ENCODE measurements at regions not wholly inside any gene's neighbourhood (a gene's known extent, or its start where the extent isn't known, plus 50 kb on each side); places are given as distances from the start of the nearest gene placed in this dataset.

DNA sequence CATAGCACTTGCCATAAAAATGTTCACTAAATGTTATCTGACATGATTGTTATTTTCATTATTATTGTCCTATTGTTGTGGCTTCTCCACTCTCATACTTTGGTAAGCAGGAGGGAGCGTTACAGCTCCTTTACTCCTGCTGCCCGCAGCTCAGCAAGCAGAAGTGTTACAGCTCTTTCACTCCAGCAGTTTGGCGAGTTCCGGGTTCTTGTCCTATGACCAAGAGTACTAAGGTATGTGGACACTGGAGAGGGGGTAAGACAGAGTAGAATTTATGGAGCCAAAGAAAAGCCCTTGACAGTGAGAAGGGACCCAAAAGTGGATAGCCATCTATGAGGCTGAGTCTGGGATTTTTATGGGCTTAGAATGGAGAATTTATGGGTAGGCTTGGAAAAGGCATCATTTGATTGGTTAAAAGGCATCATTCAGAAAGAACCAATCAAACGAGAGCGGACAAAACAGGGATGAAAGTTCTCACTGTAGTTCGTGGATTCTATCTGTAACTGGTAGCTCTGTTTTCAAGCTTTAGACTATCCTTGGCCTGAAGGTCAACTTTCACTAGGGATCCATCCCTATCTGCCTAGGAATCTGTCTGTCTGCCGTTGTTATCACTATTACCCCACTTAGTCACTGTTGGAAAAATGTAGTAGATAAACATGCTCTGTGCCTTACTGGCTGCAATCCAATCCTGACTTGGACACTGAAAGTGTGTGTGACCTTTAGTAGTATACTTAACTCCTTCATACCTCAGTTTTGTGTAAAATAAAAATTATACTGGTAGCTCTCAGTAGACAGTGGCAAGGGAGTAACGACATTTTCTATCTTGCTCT lies 545.6 kb upstream of the LCORL start:
- no peak for DNase-seq (ENCODE audit: low read depth)

DNA sequence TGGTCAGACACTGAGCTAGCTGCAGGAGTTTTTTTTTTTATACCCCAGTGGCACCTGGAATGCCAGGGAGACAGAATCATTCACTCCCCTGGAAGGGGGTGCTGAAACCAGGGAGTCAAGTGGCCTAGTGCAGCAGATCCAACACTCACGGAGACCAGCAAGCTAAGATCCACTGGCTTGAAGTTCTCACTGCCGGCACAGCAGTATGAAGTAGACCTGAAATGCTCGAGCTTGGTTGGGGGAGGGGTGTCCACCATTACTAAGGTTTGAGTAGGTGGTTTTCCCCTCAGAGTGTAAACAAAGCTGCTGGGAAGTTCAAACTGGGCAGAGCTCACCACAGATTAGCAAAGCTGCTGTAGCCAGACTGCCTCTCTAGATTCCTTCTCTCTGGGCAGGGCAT lies 537.9 kb upstream of the LCORL start:
- DNase-seq (ENCODE audit: low read depth), result no peak

DNA sequence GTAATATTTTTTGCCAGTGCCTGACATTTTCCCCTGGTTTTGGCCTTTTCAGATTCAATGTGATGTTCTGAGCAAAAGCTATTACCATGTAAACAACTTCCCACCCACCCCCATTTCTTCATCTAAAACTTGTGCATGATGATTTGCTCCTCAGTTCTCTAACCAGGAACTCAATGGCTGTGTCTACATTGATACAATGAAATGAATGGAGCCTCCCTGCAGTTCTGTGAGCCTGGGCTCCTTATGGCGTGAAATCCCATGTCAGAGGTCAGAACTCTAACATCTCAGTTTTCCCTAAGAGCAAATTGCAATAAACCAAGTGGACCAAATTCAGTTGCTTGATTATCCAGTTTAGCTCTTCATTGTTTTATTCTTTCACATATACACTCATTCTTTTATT lies 534.8 kb upstream of the LCORL start:
- DNase-seq (ENCODE audit: low read depth), result no peak

DNA sequence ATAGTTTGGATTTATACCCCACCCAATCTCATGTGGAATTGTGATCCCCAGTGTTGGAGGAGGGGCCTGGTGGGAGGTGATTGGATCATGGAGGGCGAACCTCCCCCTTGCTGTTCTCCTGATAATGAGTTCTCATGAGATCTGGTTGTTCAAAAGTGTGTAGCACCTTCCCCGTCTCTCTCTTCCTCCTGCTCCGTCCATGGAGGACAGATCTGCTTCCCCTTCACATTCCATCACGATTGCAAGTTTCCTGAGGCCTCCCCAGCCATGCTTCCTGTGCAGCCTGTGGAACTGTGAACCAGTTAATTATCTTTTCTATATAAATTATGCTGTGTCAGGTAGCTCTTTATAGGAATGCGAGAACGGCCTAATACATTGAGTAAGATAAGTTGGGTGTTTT lies 518.8 kb upstream of the LCORL start:
- no peak for DNase-seq (ENCODE audit: low read depth)

DNA sequence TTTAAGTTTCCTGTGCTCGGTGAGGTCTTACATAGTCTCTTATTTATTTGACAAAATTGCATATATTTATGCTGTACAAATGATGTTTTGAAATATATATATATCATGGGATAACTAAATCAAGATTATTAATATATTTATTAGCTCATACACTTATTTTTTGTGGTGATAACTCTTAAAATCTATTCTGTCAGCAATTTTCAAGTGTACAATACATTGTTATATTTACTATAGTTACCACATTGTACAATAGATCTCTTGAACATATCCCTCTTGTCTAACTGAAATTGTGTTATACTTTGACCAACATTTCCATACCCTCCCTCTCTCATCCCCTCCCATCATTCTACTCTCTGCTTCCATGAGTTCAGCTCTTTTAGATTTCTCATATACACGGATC lies 516.6 kb upstream of the LCORL start:
- DNase-seq (ENCODE audit: low read depth), result no peak

DNA sequence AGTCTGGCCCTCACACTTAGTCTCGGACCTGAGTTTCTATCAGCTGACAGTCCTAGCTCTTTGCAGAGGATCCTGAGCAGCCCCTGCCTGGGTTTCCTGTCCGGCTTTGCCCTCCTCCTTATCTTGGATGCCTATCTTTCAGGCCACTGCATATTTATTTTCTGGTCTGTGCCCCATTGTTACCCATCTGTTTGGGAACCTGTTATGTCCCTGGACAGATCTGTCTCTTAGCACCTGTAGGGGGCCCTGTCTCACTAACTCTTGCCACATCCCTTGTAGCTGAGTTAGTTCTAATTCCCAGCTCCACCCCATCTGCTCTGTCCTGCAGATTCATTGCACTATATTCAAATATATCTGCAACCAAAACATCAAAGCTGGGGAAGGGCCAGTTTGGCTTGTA lies 514.9 kb upstream of the LCORL start:
- no peak for DNase-seq (ENCODE audit: low read depth)

DNA sequence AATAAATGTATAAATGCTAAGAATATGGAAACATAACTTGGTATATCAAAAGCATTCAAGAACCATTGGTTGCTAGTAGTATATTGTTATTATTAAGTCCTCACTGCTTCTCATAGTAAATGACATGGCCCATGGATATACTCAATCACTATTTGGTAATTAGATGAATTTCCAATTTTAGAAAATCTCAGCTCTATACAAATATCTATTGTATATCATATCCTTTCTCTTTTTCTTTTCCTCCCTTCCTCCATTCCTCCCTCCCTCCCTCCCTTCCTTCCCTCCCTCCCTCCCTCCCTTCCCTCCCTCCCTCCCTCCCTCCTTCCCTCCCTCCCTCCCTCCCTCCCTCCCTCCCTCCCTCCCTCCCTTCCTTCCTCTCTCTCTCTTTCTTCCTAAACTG lies 514.4 kb upstream of the LCORL start:
- DNase-seq (ENCODE audit: low read depth), result no peak

DNA sequence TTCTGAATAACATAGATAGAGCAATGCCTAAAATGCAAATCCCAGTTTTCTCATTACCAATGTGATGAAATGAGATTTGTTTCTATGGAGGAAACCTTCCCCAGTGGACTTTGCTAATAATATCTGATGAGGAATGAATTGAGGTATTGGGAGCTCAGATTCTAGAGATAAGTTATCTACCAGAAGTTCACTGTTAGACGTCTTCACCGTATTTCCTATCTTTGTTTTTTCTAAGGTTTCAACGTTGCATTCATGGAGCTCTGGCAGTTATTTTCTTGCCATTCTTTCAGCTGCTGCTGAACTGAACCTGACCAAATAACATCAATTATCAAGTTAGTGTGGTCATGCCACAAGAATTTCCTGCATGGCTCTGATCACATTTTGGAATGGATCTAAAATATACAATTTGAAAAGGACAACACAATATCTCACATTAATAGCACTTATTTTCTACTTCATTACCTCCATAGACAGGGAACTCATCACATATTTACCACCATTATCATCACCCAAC lies 511.8 kb upstream of the LCORL start:
- DNase-seq (ENCODE audit: low read depth), result no peak

DNA sequence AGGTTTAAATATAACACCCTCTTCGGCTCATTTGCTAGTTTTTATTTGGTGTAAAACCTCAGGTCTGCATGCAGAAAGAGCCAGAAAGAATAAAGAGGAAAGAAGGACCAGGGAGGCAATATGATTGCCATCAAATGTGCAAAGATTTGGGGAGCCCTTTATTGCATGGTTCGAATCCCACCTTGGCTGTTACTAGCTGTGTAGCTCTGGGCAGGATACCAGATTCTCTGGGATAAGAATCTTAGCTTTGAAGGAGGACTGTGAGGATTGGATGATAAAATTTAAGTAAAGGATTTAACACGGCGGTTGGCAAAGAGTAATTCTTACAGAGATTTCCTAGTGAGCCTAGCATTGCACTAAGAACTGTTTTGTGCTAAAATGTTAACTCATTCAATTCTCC lies 510.2 kb upstream of the LCORL start:
- no peak for DNase-seq (ENCODE audit: low read depth)

DNA sequence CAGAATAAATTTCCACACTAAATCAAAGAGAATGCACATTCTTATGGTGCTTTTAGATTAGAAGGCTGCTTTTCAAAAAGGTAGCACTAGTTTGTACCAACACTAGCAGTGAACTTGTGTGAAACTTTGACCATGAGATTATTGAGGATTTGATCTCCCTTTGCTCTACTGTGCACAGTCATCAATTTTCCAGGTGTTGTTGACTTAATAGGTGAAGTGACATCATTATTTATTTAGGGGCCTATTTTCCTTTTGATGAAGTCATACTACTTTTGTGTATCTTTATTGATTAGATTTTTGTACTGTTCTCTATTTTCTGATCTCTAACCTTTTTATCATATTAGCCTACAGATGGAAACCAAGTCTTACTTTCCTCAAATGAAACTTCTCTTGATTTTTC lies 507.9 kb upstream of the LCORL start:
- no peak for DNase-seq (ENCODE audit: low read depth)

DNA sequence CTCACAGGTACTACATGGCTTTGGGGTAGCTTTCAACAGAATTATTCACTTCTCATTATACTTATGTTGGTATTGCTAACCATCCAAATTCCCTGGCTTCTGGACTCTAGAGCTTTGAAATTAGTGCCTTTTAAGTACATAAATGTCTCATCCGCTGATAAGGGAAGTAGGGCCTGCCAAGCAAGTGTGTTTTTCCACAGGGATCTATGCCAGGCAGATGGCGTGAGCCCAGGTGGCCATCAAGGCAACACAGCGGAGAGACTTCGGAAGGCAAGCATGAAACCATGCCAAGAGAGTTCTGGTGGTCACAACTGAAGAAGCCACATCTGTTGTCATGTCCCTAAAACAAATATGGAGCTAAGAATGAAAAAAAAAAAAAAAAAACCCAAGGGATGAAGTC lies 503.1 kb upstream of the LCORL start:
- DNase-seq (ENCODE audit: low read depth), result no peak

DNA sequence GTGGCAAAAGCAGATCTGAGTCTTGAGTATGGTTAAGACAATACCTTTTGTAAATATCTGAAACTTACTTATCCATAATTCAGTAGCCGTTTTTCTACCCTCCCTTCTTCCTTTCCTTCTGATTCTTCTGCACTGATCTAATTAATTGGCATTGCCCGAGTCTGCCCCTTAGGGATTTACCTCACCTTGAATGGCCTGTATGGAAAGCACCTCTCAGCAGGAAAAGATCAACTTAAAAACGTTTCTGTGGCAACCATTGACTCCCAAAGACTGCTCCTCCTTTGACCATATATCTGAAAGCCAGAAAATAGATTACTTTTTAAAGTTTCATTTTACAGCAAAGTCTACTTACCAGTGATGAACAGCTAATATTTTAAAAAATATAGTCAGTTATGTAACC lies 496.5 kb upstream of the LCORL start:
- DNase-seq (ENCODE audit: low read depth), result no peak

DNA sequence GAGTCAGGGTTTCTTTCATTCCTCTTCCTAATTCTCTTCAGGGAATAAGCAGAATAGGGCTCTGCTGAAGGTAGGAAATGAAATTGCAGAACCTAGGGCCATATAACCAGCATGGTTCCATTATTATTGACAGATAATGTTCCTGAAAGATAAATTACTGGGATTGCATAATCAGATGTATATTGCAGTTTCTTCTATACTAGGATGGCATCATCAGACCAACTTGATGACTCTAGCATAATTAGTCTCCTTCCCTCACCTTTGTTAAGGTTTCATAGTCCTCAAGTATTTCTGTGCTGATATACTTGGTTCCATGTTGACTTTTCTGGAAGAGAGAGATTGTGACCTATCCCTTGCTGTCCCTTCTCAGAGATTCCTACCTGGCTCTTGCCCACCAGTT lies 492.3 kb upstream of the LCORL start:
- DNase-seq (ENCODE audit: low read depth), result no peak

DNA sequence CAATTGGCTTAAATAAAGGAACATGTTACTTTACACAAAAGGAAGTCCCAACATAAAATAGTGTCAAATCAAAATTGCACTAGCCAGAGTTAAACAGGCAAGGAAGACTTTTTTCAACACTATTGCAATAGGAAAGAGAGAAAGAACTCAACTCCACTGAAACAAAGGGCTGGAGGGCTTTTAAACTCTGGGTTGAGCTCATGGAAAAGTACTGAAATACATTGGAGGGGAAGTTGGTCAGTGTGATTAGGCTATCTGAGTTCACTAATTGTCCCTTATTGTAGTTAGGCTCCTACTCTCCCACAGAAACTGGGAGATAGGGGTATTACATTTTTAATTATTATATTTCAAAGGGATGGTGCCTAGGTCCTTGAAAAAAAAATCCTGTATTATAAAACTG lies 491.2 kb upstream of the LCORL start:
- no peak for DNase-seq (ENCODE audit: low read depth)

DNA sequence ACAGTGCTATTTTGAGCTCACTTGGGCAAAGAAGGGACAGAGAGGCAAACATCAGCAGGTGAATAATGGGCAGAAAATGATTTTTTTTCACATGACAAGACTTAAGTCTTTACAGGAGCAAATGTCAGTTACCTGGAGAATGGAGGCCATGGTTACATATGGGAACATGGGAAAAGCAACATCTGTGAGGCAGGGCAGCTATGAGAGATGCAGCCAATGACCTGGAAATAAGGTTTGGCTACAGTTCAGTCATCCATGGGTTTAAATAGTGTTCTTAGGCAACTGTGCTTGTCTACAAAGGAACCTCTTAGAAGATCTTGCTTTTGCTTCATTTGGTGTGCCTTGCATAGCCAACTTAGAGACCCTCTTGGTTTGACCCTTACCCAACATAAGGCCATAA lies 490.2 kb upstream of the LCORL start:
- no peak for DNase-seq (ENCODE audit: low read depth)

DNA sequence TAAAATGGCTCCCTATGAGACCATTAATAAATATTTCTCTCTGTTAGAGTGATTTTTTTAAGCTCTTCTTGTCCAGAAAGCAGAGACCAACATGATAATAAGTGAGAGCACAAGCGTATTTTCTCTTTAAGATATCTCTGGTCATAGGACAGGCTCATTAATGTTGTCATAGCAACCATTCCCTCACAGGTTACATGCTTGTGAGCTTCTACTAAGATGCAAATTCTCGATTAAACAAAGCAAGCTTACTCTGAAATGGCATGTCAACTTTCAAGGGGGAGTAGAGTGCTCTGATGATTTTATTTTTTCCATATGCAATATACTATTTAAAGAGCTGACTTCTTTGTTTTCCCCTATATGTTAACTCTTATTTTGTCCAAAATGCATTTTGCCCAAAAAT lies 487.2 kb upstream of the LCORL start:
- DNase-seq (ENCODE audit: low read depth), result no peak

DNA sequence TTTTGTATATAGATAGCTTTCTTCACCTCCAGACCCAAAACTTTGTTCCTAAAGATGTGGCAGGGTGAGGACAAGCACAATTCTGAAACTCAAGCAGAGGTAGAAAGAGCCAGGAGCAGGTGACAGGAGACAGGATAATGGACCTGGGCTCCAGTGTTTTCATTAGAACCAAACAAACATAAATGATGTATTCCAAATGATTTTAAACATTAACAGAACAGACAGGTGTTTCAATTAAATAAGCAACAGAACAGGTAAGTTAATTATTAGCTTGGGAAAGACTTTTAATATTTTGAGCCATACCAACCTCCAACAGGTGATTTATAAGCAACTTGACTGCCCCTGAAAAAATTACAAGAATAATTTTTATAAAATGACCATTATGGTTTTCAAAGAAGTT lies 459.4 kb upstream of the LCORL start:
- DNase-seq (ENCODE audit: low read depth), result no peak

DNA sequence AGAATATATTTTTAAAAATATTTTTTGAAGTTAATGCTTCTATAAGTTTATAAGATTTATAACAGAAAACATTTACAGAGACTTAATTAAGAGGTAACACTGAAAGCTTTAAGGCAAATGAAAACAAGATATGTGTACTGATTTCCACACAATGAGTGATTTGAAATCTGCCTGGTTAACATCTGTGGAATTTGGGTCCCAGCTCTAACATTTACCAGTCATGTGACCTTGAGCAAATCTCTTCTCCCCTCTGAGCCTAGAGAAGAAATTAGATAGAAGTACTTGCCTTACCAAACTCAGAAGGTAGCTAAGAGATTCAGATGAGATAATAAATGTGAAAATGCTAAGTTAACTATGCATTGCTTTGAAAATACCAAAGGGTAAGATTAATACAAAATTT lies 458.8 kb upstream of the LCORL start:
- no peak for DNase-seq (ENCODE audit: low read depth)

DNA sequence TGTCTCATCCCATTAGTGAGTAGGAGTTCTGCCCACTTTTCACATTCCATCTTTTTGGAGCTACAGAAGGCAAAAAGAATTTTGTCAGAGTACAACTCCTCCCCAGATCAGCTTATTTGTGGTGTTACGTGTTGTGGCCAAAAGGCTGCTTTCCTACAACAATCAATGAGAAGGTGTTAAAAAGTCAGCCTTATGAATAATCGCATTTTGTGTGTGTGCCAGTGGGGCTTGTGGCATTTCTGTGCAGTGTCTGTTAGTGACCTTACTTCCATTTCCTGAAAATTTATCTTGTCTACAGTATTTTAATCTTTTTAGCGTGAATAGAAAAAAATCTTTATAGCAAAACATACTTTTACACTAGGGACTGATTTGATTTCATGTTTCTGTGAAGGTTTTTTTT lies 458.3 kb upstream of the LCORL start:
- no peak for DNase-seq (ENCODE audit: low read depth)

DNA sequence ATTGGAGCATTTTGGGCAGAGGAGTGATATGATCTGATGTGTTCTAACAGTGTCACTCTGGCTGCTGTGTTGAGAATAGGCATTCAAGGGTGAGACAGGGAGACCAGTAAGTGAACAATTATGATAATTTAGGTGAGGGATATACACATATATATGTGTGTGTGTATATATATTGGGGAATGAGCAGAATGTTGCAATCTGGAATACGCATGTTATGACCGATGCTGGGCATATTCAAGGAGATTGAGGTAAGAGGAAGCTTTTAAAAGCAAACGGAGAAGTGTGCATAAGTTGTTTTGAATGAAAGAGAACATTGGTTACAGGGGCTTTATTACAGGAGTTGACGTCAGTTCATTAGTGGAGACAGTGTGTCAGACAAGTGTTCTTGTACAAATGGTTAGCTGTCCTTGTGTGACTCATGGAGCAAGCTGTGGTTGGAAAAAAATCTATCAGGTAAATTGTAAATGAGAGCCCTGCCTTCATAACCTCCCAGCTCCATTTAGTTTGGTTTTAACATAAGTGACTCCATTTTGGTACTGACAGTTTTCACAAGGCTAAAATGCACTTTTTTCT lies 442.5 kb upstream of the LCORL start:
- DNase-seq (ENCODE audit: low read depth), result no peak

DNA sequence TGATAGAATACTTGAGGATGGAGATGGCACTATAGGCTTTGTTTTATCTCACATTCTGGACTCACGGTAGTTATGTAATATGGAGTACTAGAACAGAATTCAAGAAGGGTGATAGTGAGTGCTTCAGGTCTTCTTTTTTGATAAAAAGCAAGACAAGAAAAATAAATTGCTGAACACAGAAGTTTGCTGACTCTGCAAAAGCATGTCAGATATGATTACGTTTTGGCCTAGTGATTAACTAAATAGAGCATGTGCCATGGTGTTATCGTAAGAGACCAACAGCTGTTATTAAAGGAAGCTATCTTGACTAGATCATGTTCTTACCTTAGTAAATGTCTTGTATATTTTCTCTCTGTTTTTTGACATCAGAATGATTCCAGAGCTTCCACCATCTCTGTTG lies 436.9 kb upstream of the LCORL start:
- DNase-seq (ENCODE audit: low read depth), result no peak

DNA sequence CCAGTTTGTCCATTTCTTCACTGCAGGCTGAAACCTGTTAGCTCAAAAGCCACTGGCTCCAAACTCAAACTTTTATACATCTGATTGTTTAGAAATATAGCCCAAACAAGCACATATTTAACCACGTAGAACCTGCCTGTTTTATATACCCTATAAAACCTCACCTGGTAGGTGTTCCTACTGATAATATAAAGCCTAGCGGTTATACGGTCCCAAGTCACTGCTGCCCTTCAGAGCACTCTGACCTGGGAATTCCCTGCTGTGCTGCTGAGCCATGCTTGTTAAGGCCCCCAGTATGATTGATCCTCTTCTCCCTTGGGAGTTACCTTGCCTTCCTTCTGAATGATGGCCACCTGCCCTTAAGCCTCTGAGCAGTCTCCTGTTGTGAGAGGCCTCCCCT lies 432.8 kb upstream of the LCORL start:
- no peak for DNase-seq (ENCODE audit: low read depth)

DNA sequence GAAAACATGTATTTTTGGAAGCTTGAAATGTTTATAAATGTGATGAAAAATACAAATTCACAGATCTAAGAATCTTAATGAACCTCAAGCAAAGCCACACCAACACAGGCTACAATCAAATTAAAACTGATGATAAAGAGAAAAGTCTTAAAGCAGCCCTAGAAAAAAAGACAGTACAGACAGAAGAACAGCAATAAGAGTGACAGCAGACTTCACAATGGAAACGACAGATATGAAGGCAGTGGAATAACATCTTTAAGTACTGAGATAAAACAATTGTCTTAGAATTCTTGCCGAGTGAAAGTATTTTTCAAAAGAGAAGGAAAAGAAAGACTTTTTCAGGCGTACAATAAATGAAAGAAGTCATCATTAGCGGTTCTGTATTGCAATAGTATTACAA lies 423.6 kb upstream of the LCORL start:
- DNase-seq (ENCODE audit: low read depth), result no peak

DNA sequence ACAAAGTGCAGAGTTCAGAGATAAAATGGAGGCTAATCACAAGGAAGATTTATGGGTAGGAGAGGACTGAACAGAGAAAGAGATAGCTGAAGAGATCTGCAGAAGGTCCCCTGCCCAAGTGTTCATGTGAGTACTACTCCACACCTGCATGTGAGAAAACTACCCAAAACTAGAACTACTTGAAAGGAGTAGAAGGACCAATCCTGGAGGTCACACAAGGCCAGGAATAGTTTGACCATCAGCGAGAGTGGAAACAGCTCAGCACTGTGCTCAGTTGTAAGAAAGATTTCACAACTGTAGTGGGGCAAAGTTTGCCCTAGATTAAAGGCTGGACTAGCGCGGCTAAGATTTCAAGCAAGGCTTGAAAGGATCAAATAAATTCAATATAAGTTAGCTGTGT lies 422.7 kb upstream of the LCORL start:
- DNase-seq (ENCODE audit: low read depth), result no peak
